ENCODE measurements at regions not wholly inside any gene's neighbourhood (a gene's known extent, or its start where the extent isn't known, plus 50 kb on each side); places are given as distances from the start of the nearest gene placed in this dataset.

DNA sequence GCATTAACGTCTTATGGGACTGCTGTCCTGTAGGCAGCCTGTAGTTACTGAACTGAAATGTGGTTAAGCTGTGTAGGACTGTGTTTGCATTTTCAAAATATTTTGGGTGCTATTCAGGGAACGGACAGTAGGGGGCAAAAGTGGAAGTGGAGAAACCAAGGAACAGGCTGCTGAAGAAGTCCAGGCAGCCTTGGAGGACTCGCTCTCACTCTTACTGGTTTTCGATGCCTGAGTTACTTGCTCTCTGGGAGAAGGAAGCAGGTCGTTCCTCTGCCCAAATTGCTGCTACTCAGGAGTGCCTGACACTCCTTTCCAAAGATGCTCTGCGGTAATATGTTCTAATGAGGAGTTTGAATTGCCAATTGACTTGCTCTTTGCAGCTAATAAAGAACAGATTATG, 64.5 kb upstream of the RBFOX1 start:
- TF ChIP-seq POLR2A (IDR thresholded peaks at IDR 0.05), result no peak
- TF ChIP-seq, protein P1, sequence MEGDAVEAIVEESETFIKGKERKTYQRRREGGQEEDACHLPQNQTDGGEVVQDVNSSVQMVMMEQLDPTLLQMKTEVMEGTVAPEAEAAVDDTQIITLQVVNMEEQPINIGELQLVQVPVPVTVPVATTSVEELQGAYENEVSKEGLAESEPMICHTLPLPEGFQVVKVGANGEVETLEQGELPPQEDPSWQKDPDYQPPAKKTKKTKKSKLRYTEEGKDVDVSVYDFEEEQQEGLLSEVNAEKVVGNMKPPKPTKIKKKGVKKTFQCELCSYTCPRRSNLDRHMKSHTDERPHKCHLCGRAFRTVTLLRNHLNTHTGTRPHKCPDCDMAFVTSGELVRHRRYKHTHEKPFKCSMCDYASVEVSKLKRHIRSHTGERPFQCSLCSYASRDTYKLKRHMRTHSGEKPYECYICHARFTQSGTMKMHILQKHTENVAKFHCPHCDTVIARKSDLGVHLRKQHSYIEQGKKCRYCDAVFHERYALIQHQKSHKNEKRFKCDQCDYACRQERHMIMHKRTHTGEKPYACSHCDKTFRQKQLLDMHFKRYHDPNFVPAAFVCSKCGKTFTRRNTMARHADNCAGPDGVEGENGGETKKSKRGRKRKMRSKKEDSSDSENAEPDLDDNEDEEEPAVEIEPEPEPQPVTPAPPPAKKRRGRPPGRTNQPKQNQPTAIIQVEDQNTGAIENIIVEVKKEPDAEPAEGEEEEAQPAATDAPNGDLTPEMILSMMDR (IDR thresholded peaks at IDR 0.05), result peak; percentile 51 to 73 (median 60)

Measured in heart left ventricle (tissue), 13 donors.